Osteocyte (in vitro differentiated cells): ENCODE measurements at regions not wholly inside any gene's neighbourhood (a gene's known extent, or its start where the extent isn't known, plus 50 kb on each side); places are given as distances from the start of the nearest gene placed in this dataset.

Source experiments
- DNase-seq: peaks from one replicate; pipeline ENCODE4 v3.0.0; 2021; ENCODE audit warnings: mixed read lengths; ENCODE audit not compliant: unreplicated experiment; ENCODE audit errors: extremely low spot score
- H3K27ac Mint-ChIP-seq: one replicate; pipeline ENCODE4 v1.8.0; 2021; ENCODE audit warnings: mild to moderate bottlenecking, mixed read lengths; ENCODE audit not compliant: unreplicated experiment
- H3K27me3 Mint-ChIP-seq: one replicate; pipeline ENCODE4 v1.8.0; 2021; ENCODE audit warnings: mixed read lengths; ENCODE audit not compliant: unreplicated experiment
- H3K36me3 Mint-ChIP-seq: one replicate; pipeline ENCODE4 v1.8.0; 2021; ENCODE audit warnings: mixed read lengths; ENCODE audit not compliant: unreplicated experiment
- H3K4me1 Mint-ChIP-seq: one replicate; pipeline ENCODE4 v1.8.0; 2021; ENCODE audit warnings: mixed read lengths; ENCODE audit not compliant: unreplicated experiment
- H3K4me3 Mint-ChIP-seq: one replicate; pipeline ENCODE4 v1.8.0; 2021; ENCODE audit warnings: mild to moderate bottlenecking, moderate library complexity, mixed read lengths; ENCODE audit not compliant: unreplicated experiment
- H3K9me3 Mint-ChIP-seq: one replicate; pipeline ENCODE4 v1.8.0; 2021; ENCODE audit warnings: mixed read lengths; ENCODE audit not compliant: unreplicated experiment
- TF ChIP-seq, protein P1 (sequence below): fragments of 200-600 bp; sonication (generic); IDR thresholded peaks from 2 replicates; pipeline ENCODE4 v1.5.0; 2021; ENCODE audit warnings: antibody characterized with exemption, mild to moderate bottlenecking, moderate library complexity

DNA sequence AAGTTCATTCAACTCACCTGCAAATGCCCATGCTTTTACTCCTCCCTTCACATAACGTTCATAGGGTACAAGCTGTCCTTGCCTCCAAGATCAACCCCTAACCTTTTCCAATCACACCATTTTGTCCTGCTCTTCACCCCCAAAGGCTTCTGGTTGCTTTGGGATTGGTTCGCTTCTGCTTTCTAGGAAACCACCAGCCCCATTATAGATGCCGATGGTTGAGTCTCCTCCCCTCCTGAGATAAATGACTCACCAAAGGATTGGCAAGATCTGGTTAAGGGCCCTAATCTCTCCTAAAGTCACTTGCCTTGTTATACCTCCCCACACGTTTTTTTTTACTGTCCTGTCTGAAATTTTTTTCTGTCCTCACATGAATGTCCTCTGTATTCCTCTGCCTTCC, 311.4 kb downstream of the HACE1 start:
- H3K4me3 Mint-ChIP-seq = no peak overlapping the region

DNA sequence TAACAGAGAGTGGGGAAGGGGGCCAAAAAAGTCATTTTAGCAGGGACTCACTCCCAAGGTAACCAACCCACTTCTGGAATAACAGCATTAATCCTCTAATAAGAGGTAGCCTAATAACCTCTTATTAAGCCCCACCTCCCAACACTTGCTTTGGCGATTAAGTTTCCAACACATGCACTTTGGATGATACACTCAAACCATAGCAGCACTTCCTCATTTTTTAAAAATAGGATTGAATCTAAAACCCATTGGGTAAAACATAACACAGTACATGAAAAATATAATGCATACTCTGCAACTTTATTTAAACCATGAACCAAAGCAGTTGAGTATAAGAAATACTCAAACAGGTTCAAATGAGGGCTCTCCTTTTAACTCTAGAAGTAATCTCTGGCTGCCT, 318.3 kb downstream of the HACE1 start:
- TF ChIP-seq, protein P1, sequence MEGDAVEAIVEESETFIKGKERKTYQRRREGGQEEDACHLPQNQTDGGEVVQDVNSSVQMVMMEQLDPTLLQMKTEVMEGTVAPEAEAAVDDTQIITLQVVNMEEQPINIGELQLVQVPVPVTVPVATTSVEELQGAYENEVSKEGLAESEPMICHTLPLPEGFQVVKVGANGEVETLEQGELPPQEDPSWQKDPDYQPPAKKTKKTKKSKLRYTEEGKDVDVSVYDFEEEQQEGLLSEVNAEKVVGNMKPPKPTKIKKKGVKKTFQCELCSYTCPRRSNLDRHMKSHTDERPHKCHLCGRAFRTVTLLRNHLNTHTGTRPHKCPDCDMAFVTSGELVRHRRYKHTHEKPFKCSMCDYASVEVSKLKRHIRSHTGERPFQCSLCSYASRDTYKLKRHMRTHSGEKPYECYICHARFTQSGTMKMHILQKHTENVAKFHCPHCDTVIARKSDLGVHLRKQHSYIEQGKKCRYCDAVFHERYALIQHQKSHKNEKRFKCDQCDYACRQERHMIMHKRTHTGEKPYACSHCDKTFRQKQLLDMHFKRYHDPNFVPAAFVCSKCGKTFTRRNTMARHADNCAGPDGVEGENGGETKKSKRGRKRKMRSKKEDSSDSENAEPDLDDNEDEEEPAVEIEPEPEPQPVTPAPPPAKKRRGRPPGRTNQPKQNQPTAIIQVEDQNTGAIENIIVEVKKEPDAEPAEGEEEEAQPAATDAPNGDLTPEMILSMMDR = no peak
- H3K4me1 Mint-ChIP-seq = peaks cover 36% of the 10 kb centered on the region
- no peak overlapping the region for H3K27ac Mint-ChIP-seq

More for the DNA sequence above, 311.4 kb downstream of the HACE1 start:
- no peak for DNase-seq
- H3K36me3 Mint-ChIP-seq = peaks cover 3% of the 10 kb centered on the region
- peaks cover 3% of the 10 kb centered on the region for H3K4me1 Mint-ChIP-seq
- H3K27me3 Mint-ChIP-seq = no peaks in the 10 kb centered on the region
- TF ChIP-seq, protein P1 = no peak
- H3K9me3 Mint-ChIP-seq = peaks cover 7% of the 10 kb centered on the region
- H3K27ac Mint-ChIP-seq = no peak overlapping the region

DNA sequence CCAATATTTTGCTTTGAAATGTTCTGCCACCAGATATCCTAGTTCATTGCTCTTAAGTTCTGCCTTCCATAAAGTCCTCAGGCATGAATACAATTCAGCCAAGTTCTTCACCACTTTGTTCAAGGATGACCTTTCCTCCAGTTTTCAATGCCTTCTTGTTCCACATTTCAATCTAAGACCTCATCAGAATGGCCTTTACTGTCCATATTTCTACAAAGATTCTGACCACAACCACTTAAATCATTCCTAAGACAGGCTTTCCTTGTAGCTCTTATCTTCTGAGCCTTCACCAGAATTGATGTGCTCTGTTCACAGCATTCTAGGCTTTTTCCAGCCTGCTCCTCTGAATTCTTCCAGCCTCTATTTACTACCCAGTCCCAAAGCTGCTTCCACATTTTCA, 319.0 kb downstream of the HACE1 start:
- TF ChIP-seq, protein P1 = no peak
- Mint-ChIP-seq H3K36me3 (peaks cover 1% of the 10 kb centered on the region), H3K27ac (peak overlapping the region; percentile 43), H3K9me3 (no peaks in the 10 kb centered on the region), H3K4me1 (peaks cover 43% of the 10 kb centered on the region), H3K4me3 (no peak overlapping the region), H3K27me3 (no peaks in the 10 kb centered on the region)
- no peak for DNase-seq

More for the DNA sequence above, 318.3 kb downstream of the HACE1 start:
- peaks cover 1% of the 10 kb centered on the region for H3K36me3 Mint-ChIP-seq
- H3K27me3 Mint-ChIP-seq = no peaks in the 10 kb centered on the region
- H3K9me3 Mint-ChIP-seq = no peaks in the 10 kb centered on the region
- no peak overlapping the region for H3K4me3 Mint-ChIP-seq
- no peak for DNase-seq

DNA sequence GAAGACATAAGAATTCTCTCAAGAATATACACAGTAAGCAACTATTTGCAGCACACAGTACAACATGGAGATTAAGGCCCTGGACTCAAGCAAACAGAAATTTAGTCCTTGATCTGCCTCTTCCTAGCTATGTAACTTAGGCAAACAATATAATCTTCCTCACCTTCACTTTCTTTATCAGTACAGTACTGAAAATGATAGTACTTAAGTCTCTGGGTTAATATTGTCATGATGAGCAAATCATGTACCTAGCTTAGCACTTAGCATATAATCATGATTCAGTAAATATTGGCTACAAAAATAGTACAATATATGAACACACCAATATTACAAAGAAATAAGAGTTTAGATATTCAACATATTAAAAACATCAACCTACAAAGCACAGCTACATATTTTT, 320.5 kb downstream of the HACE1 start:
- TF ChIP-seq, protein P1 = no peak
- no peak overlapping the region for H3K4me3 Mint-ChIP-seq
- H3K36me3 Mint-ChIP-seq = peaks cover 1% of the 10 kb centered on the region
- H3K9me3 Mint-ChIP-seq = no peaks in the 10 kb centered on the region
- H3K27ac Mint-ChIP-seq = no peak overlapping the region
- no peak for DNase-seq
- peaks cover 49% of the 10 kb centered on the region for H3K4me1 Mint-ChIP-seq
- no peaks in the 10 kb centered on the region for H3K27me3 Mint-ChIP-seq

DNA sequence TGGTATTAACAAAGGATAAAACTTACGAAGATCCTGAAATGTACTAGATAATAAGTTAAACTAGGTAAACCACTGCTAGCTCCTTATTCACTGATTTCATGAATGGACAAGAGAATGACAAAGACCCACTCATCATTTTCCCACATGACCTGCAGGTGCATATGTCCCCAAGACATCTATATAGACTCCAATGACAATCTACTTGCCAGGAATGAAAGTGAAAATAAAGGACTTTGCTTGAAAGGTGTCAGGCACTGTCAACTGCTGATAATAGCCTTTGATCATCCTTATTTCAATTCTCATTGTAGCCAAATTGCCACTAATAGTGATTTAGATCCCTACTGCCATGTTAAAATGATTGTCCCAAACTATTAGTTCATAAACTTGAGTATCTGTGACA, 321.8 kb downstream of the HACE1 start:
- H3K4me3 Mint-ChIP-seq = no peak overlapping the region
- DNase-seq = no peak
- H3K36me3 Mint-ChIP-seq = peaks cover 1% of the 10 kb centered on the region
- H3K9me3 Mint-ChIP-seq = no peaks in the 10 kb centered on the region
- peak overlapping the region; percentile 82 for H3K27ac Mint-ChIP-seq
- TF ChIP-seq, protein P1 = no peak
- peaks cover 58% of the 10 kb centered on the region for H3K4me1 Mint-ChIP-seq
- no peaks in the 10 kb centered on the region for H3K27me3 Mint-ChIP-seq
